WTC11 (cell line): ENCODE measurements at regions not wholly inside any gene's neighbourhood (a gene's known extent, or its start where the extent isn't known, plus 50 kb on each side); places are given as distances from the start of the nearest gene placed in this dataset.

Experiments
- ATAC-seq: fragments of 200-7000 bp; cut with Tn5 transposase; 2 replicates; pipeline ENCODE4 v1.10.0; 2021; ENCODE audit warnings: mild to moderate bottlenecking, moderate library complexity
- CTCF ChIA-PET: fragments of 300-600 bp; sonication (Branson Sonifier 250); formaldehyde crosslinking; loops from one replicate; lab custom pipeline; 2021; ENCODE audit warnings: antibody characterized with exemption; lab: Charles Lee
- POLR2A ChIA-PET: fragments of 350-600 bp; sonication (Branson Sonifier 250); formaldehyde crosslinking; loops from one replicate; lab custom pipeline; 2021; ENCODE audit warnings: antibody characterized with exemption; lab: Charles Lee
- DNase-seq: peaks from one replicate; pipeline ENCODE4 v3.0.0; 2021; ENCODE audit warnings: low spot score
- H3K27ac Mint-ChIP-seq: 2 replicates; pipeline ENCODE4 v1.8.0; 2021; ENCODE audit warnings: mixed read lengths
- H3K27me3 Mint-ChIP-seq: 2 replicates; pipeline ENCODE4 v1.8.0; 2021; ENCODE audit warnings: low read depth, mild to moderate bottlenecking, moderate library complexity, mixed read lengths
- H3K36me3 Mint-ChIP-seq: 2 replicates; pipeline ENCODE4 v1.8.0; 2021; ENCODE audit warnings: mixed read lengths
- H3K4me1 Mint-ChIP-seq: 2 replicates; pipeline ENCODE4 v1.8.0; 2022; ENCODE audit warnings: mixed read lengths
- H3K4me3 Mint-ChIP-seq: 2 replicates; pipeline ENCODE4 v1.8.0; 2021; ENCODE audit warnings: mild to moderate bottlenecking, moderate library complexity, mixed read lengths
- H3K9me3 Mint-ChIP-seq: 2 replicates; pipeline ENCODE4 v1.8.0; 2021; ENCODE audit warnings: mixed read lengths
- ATF1 ChIP-seq: sonication (generic); formaldehyde crosslinking; IDR thresholded peaks from 2 replicates; pipeline ENCODE4 v1.8.1; 2023; ENCODE audit warnings: mild to moderate bottlenecking, moderate library complexity, missing genetic modification reagents
- GRHL2 ChIP-seq: fragments of 250-450 bp; sonication (Bioruptor Pico); IDR thresholded peaks from 2 replicates; pipeline ENCODE4 v1.8.0; 2022; ENCODE audit warnings: mild to moderate bottlenecking, moderate library complexity; ENCODE audit not compliant: insufficient replicate concordance, severe bottlenecking
- GTF2I ChIP-seq: fragments of 250-450 bp; sonication (Bioruptor Pico); conservative IDR thresholded peaks from 2 replicates; pipeline ENCODE4 v1.4.0; 2021; ENCODE audit warnings: mild to moderate bottlenecking
- JUN ChIP-seq: sonication (generic); formaldehyde crosslinking; IDR thresholded peaks from 2 replicates; pipeline ENCODE4 v1.8.0; 2023; ENCODE audit warnings: mild to moderate bottlenecking, missing genetic modification reagents
- MXD4 ChIP-seq: fragments of 250-450 bp; sonication (Bioruptor Pico); IDR thresholded peaks from 2 replicates; pipeline ENCODE4 v1.8.0; 2021; ENCODE audit warnings: mild to moderate bottlenecking, moderate library complexity, borderline replicate concordance
- MYBL2 ChIP-seq: sonication (generic); formaldehyde crosslinking; IDR thresholded peaks from 2 replicates; pipeline ENCODE4 v1.8.1; 2023; ENCODE audit warnings: mild to moderate bottlenecking, moderate library complexity, missing genetic modification reagents
- NFATC4 ChIP-seq: fragments of 250-450 bp; sonication (Bioruptor Pico); IDR thresholded peaks from 2 replicates; pipeline ENCODE4 v1.9.0; 2021; ENCODE audit warnings: mild to moderate bottlenecking
- NFYB ChIP-seq: sonication (generic); formaldehyde crosslinking; conservative IDR thresholded peaks from 2 replicates; pipeline ENCODE4 v1.8.0; 2022; ENCODE audit warnings: low read depth, missing genetic modification reagents
- NR1H2 ChIP-seq: sonication (generic); formaldehyde crosslinking; IDR thresholded peaks from 2 replicates; pipeline ENCODE4 v1.9.0; 2021; ENCODE audit warnings: mild to moderate bottlenecking, moderate library complexity, missing genetic modification reagents
- NR3C1 ChIP-seq: sonication (generic); formaldehyde crosslinking; conservative IDR thresholded peaks from 2 replicates; pipeline ENCODE4 v1.8.1; 2023; ENCODE audit warnings: low read depth, mild to moderate bottlenecking, missing genetic modification reagents
- RORB ChIP-seq: fragments of 250-450 bp; sonication (Bioruptor Pico); IDR thresholded peaks from 2 replicates; pipeline ENCODE4 v1.9.0; 2021; ENCODE audit warnings: mild to moderate bottlenecking
- SOX15 ChIP-seq: fragments of 250-450 bp; sonication (Bioruptor Pico); IDR thresholded peaks from 2 replicates; pipeline ENCODE4 v1.9.0; 2021; ENCODE audit warnings: mild to moderate bottlenecking
- TCF7 ChIP-seq: sonication (generic); formaldehyde crosslinking; IDR thresholded peaks from 2 replicates; pipeline ENCODE4 v1.8.0; 2022; ENCODE audit warnings: mild to moderate bottlenecking, low read depth, missing genetic modification reagents, moderate library complexity
- ZNF317 ChIP-seq: sonication (generic); formaldehyde crosslinking; IDR thresholded peaks from 2 replicates; pipeline ENCODE4 v1.8.1; 2023; ENCODE audit warnings: low read depth, mild to moderate bottlenecking, moderate library complexity, missing genetic modification reagents, borderline replicate concordance
- TF ChIP-seq, protein P1 (sequence below): sonication (generic); formaldehyde crosslinking; IDR thresholded peaks from 2 replicates; pipeline ENCODE4 v1.8.0; 2023; ENCODE audit warnings: mild to moderate bottlenecking, missing genetic modification reagents
- TF ChIP-seq, protein P2 (sequence below): fragments of 250-450 bp; sonication (Bioruptor Pico); IDR thresholded peaks from 2 replicates; pipeline ENCODE4 v1.9.0; 2021; ENCODE audit warnings: mild to moderate bottlenecking
- TF ChIP-seq, protein P3 (sequence below): sonication (generic); formaldehyde crosslinking; IDR thresholded peaks from 2 replicates; pipeline ENCODE4 v1.8.1; 2023; ENCODE audit warnings: mild to moderate bottlenecking, missing genetic modification reagents
- TF ChIP-seq, protein P4 (sequence below): sonication (generic); formaldehyde crosslinking; IDR thresholded peaks from 2 replicates; pipeline ENCODE4 v1.8.0; 2022; ENCODE audit warnings: mild to moderate bottlenecking, missing genetic modification reagents
- TF ChIP-seq, protein P5 (sequence below): fragments of 250-450 bp; sonication (Bioruptor Pico); conservative IDR thresholded peaks from 2 replicates; pipeline ENCODE4 v1.9.0; 2021; ENCODE audit warnings: mild to moderate bottlenecking
- TF ChIP-seq, protein P6 (sequence below): sonication (generic); formaldehyde crosslinking; IDR thresholded peaks from 2 replicates; pipeline ENCODE4 v1.8.0; 2023; ENCODE audit warnings: missing genetic modification reagents
- TF ChIP-seq, protein P7 (sequence below): sonication (generic); formaldehyde crosslinking; IDR thresholded peaks from 2 replicates; pipeline ENCODE4 v1.8.0; 2022; ENCODE audit warnings: mild to moderate bottlenecking, missing genetic modification reagents

DNA sequence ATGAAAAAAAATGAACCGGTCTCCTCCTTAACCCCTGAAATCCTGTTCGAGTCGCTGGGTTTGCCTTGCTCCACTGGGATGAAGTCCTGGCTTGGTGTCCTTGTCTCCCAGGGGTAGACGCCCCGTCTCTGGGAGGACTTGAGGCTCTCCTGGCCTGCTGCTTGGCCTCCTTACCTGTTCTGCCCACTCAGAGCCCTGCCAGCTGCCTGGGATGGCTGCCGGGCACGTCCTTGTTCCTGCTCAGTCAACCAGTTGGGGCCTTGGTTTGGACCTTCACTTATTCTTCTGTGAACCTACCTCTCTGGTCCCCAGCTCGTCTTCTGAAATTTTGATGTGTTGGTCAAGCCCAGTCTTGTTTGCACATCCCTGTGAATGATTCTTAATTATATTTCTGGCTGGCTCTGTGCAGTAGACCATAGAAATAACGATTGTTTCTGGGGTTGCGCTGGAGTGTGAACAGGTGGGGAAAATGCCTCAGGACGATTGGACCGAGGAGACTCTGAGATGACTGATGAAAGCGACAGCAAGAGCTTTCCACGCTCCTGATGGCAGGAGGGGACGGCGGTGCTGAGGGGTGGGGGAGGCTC, 126.5 kb upstream of the ESR1 start (continued):
- TF ChIP-seq, protein P1, sequence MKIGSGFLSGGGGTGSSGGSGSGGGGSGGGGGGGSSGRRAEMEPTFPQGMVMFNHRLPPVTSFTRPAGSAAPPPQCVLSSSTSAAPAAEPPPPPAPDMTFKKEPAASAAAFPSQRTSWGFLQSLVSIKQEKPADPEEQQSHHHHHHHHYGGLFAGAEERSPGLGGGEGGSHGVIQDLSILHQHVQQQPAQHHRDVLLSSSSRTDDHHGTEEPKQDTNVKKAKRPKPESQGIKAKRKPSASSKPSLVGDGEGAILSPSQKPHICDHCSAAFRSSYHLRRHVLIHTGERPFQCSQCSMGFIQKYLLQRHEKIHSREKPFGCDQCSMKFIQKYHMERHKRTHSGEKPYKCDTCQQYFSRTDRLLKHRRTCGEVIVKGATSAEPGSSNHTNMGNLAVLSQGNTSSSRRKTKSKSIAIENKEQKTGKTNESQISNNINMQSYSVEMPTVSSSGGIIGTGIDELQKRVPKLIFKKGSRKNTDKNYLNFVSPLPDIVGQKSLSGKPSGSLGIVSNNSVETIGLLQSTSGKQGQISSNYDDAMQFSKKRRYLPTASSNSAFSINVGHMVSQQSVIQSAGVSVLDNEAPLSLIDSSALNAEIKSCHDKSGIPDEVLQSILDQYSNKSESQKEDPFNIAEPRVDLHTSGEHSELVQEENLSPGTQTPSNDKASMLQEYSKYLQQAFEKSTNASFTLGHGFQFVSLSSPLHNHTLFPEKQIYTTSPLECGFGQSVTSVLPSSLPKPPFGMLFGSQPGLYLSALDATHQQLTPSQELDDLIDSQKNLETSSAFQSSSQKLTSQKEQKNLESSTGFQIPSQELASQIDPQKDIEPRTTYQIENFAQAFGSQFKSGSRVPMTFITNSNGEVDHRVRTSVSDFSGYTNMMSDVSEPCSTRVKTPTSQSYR (CRISPR knock-in tag) = no peak
- TF ChIP-seq SOX15 (CRISPR knock-in tag) (no peak), NR3C1 (no peak), NFATC4 (CRISPR knock-in tag) (no peak), MXD4 (CRISPR knock-in tag) (no peak), ZNF317 (CRISPR knock-in tag) (no peak), NR1H2 (CRISPR knock-in tag) (no peak)
- TF ChIP-seq, protein P2, sequence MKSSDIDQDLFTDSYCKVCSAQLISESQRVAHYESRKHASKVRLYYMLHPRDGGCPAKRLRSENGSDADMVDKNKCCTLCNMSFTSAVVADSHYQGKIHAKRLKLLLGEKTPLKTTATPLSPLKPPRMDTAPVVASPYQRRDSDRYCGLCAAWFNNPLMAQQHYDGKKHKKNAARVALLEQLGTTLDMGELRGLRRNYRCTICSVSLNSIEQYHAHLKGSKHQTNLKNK (CRISPR knock-in tag) = no peak

DNA sequence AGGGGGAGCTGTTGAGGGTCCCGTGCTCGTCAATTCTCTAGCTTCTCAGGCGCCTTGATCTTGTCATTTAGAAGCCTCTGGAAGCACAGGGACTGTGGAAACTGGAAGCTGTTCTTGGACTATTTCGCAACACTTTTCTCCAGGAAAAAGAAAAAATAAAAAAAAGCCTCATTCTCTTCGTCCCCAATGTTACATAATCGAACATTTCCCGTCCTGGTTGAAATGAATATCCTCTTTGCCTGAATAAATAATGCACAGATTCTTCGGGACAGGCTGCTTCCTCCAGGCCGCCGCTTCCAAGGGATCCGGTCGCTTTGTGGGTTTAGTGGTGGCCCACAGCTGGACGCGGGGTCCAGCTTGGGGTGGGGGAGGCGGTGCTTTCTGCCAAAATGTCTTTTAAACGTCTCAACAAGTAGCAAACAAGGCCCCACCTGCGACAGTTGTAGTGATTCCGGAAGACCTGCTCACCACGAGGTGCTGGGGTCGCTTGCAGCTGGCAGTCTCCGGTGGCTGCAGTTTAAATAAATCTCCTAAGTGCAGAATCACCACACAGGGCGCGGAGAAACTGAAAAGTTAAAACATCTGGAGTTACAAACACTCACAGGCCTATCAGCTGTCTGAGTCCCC, 125.9 kb upstream of the ESR1 start:
- H3K4me3 Mint-ChIP-seq = no peak overlapping the region
- DNase-seq = no peak
- CTCF ChIA-PET = interaction anchor here (1.1 to 1.6 kb wide), 3 partner anchors 33 to 443 kb away, joined by 3 to 5 read pairs (median 4); partner anchors contain the start of gene ESR1
- no peaks in the 10 kb centered on the region for H3K9me3 Mint-ChIP-seq
- no peaks in the 10 kb centered on the region for H3K36me3 Mint-ChIP-seq
- no peaks in the 10 kb centered on the region for H3K27me3 Mint-ChIP-seq
- peaks cover 22% of the 10 kb centered on the region for H3K4me1 Mint-ChIP-seq
- POLR2A ChIA-PET = no interaction called here
- TF ChIP-seq MYBL2 (CRISPR knock-in tag) (no peak), RORB (CRISPR knock-in tag) (no peak), JUN (CRISPR knock-in tag) (no peak), NFATC4 (CRISPR knock-in tag) (no peak), NR1H2 (CRISPR knock-in tag) (no peak), ATF1 (CRISPR knock-in tag) (no peak), GRHL2 (CRISPR knock-in tag) (no peak), NFYB (no peak), TCF7 (no peak)
- TF ChIP-seq, protein P3, sequence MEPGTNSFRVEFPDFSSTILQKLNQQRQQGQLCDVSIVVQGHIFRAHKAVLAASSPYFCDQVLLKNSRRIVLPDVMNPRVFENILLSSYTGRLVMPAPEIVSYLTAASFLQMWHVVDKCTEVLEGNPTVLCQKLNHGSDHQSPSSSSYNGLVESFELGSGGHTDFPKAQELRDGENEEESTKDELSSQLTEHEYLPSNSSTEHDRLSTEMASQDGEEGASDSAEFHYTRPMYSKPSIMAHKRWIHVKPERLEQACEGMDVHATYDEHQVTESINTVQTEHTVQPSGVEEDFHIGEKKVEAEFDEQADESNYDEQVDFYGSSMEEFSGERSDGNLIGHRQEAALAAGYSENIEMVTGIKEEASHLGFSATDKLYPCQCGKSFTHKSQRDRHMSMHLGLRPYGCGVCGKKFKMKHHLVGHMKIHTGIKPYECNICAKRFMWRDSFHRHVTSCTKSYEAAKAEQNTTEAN (CRISPR knock-in tag) = no peak
- TF ChIP-seq, protein P4, sequence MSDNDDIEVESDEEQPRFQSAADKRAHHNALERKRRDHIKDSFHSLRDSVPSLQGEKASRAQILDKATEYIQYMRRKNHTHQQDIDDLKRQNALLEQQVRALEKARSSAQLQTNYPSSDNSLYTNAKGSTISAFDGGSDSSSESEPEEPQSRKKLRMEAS (CRISPR knock-in tag) = no peak
- TF ChIP-seq, all 79 proteins: peak for 0
- peak; percentile 26; the same call in 1 of the 2 replicates for ATAC-seq
- 0 out of 2 replicates have a peak overlapping the region, but pooled peaks have one; percentile 39 for H3K27ac Mint-ChIP-seq

DNA sequence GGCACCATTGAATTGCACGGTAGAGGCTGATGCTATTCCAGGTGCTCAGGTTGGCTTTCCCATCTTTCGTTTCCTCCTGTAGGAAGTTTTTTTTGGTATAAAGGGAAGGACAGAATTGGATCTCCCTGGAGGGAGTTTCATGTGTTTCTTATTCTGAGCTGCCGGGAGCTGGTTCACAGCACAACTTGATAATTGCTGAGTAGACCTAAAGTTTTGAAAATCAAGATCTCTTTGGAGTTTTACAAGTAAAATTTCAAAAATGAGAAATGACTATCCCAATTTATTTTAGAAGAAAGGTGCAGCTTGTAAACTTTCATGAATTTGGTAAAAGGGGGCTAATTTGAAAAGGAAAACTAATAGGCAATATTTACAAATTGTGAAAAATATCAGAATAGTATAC, 125.2 kb upstream of the ESR1 start:
- Mint-ChIP-seq H3K9me3 (no peaks in the 10 kb centered on the region), H3K27ac (no peak overlapping the region), H3K27me3 (no peaks in the 10 kb centered on the region), H3K4me1 (peaks cover 22% of the 10 kb centered on the region), H3K36me3 (no peaks in the 10 kb centered on the region), H3K4me3 (no peak overlapping the region)
- TF ChIP-seq, protein P5, sequence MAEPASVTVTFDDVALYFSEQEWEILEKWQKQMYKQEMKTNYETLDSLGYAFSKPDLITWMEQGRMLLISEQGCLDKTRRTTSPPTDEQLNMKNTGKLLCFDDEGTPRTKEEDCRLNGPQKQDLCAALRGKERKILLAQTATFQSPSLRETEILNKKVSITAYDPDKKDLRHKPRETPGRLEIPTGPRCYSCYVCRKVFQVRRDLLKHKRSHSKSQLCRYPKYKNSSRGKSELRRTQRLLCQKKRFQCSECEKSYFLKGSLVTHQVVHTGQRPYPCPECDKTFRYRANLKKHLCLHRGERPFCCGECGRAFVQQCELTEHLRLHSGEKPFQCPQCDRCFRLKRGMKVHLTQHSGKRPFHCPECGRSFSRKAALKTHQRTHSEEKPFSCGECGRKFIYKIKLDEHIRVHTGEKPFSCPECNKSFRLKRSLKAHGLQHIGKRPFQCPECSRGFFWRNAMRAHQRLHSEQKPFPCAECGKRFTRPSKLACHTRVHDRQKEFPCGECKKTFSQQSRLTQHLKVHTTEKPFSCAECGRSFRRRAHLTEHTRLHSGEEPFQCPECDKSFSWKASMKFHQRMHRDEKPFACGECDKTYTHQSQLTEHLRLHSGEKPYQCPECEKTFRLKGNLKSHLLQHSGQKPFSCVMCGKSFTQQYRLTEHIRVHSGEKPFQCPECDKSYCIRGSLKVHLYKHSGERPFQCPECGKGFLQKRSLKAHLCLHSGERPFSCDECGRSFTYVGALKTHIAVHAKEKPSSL (CRISPR knock-in tag) = no peak
- TF ChIP-seq, protein P6, sequence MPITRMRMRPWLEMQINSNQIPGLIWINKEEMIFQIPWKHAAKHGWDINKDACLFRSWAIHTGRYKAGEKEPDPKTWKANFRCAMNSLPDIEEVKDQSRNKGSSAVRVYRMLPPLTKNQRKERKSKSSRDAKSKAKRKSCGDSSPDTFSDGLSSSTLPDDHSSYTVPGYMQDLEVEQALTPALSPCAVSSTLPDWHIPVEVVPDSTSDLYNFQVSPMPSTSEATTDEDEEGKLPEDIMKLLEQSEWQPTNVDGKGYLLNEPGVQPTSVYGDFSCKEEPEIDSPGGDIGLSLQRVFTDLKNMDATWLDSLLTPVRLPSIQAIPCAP (CRISPR knock-in tag) = no peak
- TF ChIP-seq, protein P7, sequence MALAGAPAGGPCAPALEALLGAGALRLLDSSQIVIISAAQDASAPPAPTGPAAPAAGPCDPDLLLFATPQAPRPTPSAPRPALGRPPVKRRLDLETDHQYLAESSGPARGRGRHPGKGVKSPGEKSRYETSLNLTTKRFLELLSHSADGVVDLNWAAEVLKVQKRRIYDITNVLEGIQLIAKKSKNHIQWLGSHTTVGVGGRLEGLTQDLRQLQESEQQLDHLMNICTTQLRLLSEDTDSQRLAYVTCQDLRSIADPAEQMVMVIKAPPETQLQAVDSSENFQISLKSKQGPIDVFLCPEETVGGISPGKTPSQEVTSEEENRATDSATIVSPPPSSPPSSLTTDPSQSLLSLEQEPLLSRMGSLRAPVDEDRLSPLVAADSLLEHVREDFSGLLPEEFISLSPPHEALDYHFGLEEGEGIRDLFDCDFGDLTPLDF (CRISPR knock-in tag) = no peak
- TF ChIP-seq GTF2I = no peak
- ATAC-seq = no peak
- POLR2A ChIA-PET = no interaction called here
- CTCF ChIA-PET = interaction anchor here (1.3 to 1.6 kb wide), 2 partner anchors 125 to 442 kb away, joined by 4 to 5 read pairs; partner anchors contain the start of gene ESR1
- DNase-seq = no peak
